Glomerular endothelial cell (primary cell): ENCODE measurements at regions not wholly inside any gene's neighbourhood (a gene's known extent, or its start where the extent isn't known, plus 50 kb on each side); places are given as distances from the start of the nearest gene placed in this dataset.

Experiments
- DNase-seq: peaks from one replicate; pipeline ENCODE4 v3.0.0-alpha.2; 2011; ENCODE audit warnings: low read depth, low spot score; ENCODE audit errors: extremely low read depth

- DNase-seq, result no peak
These were observed 58.7 kb upstream of the PAPPA start for GRCh38 chr9:116094846-116095245.

- no peak for DNase-seq
These were observed 58.2 kb upstream of the PAPPA start for GRCh38 chr9:116095403-116095802.

- DNase-seq, result no peak
These were observed 57.5 kb upstream of the PAPPA start for GRCh38 chr9:116096046-116096445.

- DNase-seq, result no peak
These were observed 56.7 kb upstream of the PAPPA start for GRCh38 chr9:116096853-116097252.

- no peak for DNase-seq
These were observed 55.1 kb upstream of the PAPPA start for GRCh38 chr9:116098476-116098875.

GRCh38 chr9:116099821-116100220 is 53.8 kb upstream of the PAPPA start:
- no peak for DNase-seq

GRCh38 chr9:116100711-116101121 is 52.9 kb upstream of the PAPPA start:
- no peak for DNase-seq

- DNase-seq, result no peak
These were observed 52.1 kb upstream of the PAPPA start for GRCh38 chr9:116101516-116101915.

- no peak for DNase-seq
These were observed 51.0 kb upstream of the PAPPA start for GRCh38 chr9:116102596-116102995.
